Upper lobe of left lung (tissue), 4 donors: ENCODE measurements at regions not wholly inside any gene's neighbourhood (a gene's known extent, or its start where the extent isn't known, plus 50 kb on each side); places are given as distances from the start of the nearest gene placed in this dataset.

Experiments used
- CTCF ChIP-seq, 6 experiments: fragments of 450-650 bp in 4 of 6; fragments of 200-600 bp in 2 of 6; sonication (generic) in 2 of 6; IDR thresholded peaks; one replicate each; pipeline ENCODE4 v1.5.1; 2016 to 2019; ENCODE audit warnings: antibody characterized with exemption in 6 of 6
- EP300 ChIP-seq, 4 donors: sonication (generic); formaldehyde crosslinking; IDR thresholded peaks; one replicate each; pipeline ENCODE4 v1.5.1; 2017; ENCODE audit warnings: antibody characterized with exemption in 4 of 4, control low read depth in 2 of 4
- POLR2A ChIP-seq, 4 donors: fragments of 450-650 bp; IDR thresholded peaks; one replicate each; pipeline ENCODE4 v1.5.1; 2016 to 2017; ENCODE audit warnings: antibody characterized with exemption in 4 of 4, mild to moderate bottlenecking in 2 of 4
- POLR2AphosphoS5 ChIP-seq, 2 donors: sonication (generic); formaldehyde crosslinking; IDR thresholded peaks; one replicate each; pipeline ENCODE4 v1.5.1; 2017; ENCODE audit warnings: antibody characterized with exemption in 2 of 2

DNA sequence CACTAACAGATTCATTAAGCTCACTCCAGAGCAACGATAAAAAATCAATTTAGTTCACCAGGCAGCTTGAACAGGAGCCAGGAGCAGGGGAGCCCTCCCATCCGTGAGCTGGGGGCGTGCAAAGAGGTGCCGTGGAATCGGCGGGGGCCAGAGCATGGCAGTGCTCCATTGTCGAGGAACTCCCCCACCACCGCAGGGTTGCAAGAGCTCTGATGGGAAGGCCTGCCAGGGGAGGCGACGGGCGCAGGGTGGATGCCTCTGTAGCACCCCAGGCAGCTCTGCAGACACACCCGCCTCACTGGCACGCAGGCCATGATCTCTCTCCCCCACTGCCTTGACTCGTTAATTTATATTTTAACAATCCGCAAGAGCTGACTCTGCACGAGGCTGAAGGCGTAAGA lies 433.2 kb downstream of the MIAT start:
- no peak for TF ChIP-seq CTCF (IDR thresholded peaks at IDR 0.05)
- TF ChIP-seq POLR2A (IDR thresholded peaks at IDR 0.05): no peak
- no peak for TF ChIP-seq POLR2AphosphoS5 (IDR thresholded peaks at IDR 0.05)
- no peak for TF ChIP-seq EP300 (IDR thresholded peaks at IDR 0.05)
